Keratinocyte (primary cell): ENCODE measurements at regions not wholly inside any gene's neighbourhood (a gene's known extent, or its start where the extent isn't known, plus 50 kb on each side); places are given as distances from the start of the nearest gene placed in this dataset.

Source experiments
- DNase-seq: peaks from one replicate; pipeline ENCODE4 v3.0.0-alpha.2; 2011; ENCODE audit warnings: low read depth, missing footprints, low spot score
- FAIRE-seq: peaks from 2 replicates; lab custom pipeline; 2011; peaks lifted over from hg19 to GRCh38; lab: Jason Lieb, UNC
- H2AFZ ChIP-seq: 2 replicates; pipeline ENCODE4 v1.6.0; 2012; ENCODE audit warnings: low read length, control low read depth, inconsistent platforms; ENCODE audit not compliant: control insufficient read depth
- H3K27ac ChIP-seq: 2 replicates; pipeline ENCODE4 v1.5.1; 2011; ENCODE audit warnings: low read length; ENCODE audit not compliant: control insufficient read depth, insufficient read depth
- H3K27me3 ChIP-seq: 3 replicates; pipeline ENCODE4 v1.6.0; 2011; ENCODE audit warnings: low read length; ENCODE audit not compliant: control insufficient read depth, insufficient read depth; ENCODE audit errors: extremely low read depth
- H3K36me3 ChIP-seq, 2 experiments: 2 replicates in 1 of 2; 3 replicates in 1 of 2; pipeline ENCODE4 v1.5.1; 2011; ENCODE audit warnings: low read length in 2 of 2, mild to moderate bottlenecking in 1 of 2; ENCODE audit not compliant: control insufficient read depth in 2 of 2, insufficient read depth in 2 of 2; ENCODE audit errors: extremely low read depth in 1 of 2
- H3K4me1 ChIP-seq: 3 replicates; pipeline ENCODE4 v1.5.1; 2011; ENCODE audit warnings: low read length; ENCODE audit not compliant: control insufficient read depth, insufficient read depth; ENCODE audit errors: extremely low read depth
- H3K4me2 ChIP-seq: 3 replicates; pipeline ENCODE4 v1.6.0; 2011; ENCODE audit warnings: low read depth, low read length; ENCODE audit not compliant: control insufficient read depth, insufficient read depth; ENCODE audit errors: extremely low read depth
- H3K4me3 ChIP-seq, 3 experiments: fragments of 200-600 bp in 1 of 3; sonication (generic) in 1 of 3; 2 replicates in 2 of 3; 3 replicates in 1 of 3; pipeline ENCODE4 v1.5.1; 2011 to 2016; ENCODE audit warnings: low read length in 3 of 3, mild to moderate bottlenecking in 3 of 3, control low read depth in 2 of 3, inconsistent platforms in 1 of 3, low read depth in 1 of 3, mixed read lengths in 1 of 3, mixed run types in 1 of 3, moderate library complexity in 1 of 3; ENCODE audit not compliant: control insufficient read depth in 2 of 3, insufficient read depth in 2 of 3; ENCODE audit errors: extremely low read depth in 1 of 3
- H3K79me2 ChIP-seq: 2 replicates; pipeline ENCODE4 v1.6.0; 2012; ENCODE audit warnings: low read length; ENCODE audit not compliant: control insufficient read depth, insufficient read depth
- H3K9ac ChIP-seq: 3 replicates; pipeline ENCODE4 v1.6.0; 2011; ENCODE audit warnings: low read length; ENCODE audit not compliant: control insufficient read depth, insufficient read depth; ENCODE audit errors: extremely low read depth
- H3K9me1 ChIP-seq: 3 replicates; pipeline ENCODE4 v1.6.0; 2011; ENCODE audit warnings: low read length; ENCODE audit not compliant: control insufficient read depth, insufficient read depth; ENCODE audit errors: extremely low read depth
- H3K9me3 ChIP-seq: 2 replicates; pipeline ENCODE4 v1.5.1; 2012; ENCODE audit warnings: low read depth, low read length; ENCODE audit not compliant: control insufficient read depth
- H4K20me1 ChIP-seq: 3 replicates; pipeline ENCODE4 v1.6.0; 2011; ENCODE audit warnings: low read length; ENCODE audit not compliant: control insufficient read depth, insufficient read depth; ENCODE audit errors: extremely low read depth
- CTCF ChIP-seq, 3 experiments: IDR thresholded peaks in 1 of 3; conservative IDR thresholded peaks in 1 of 3; optimal IDR thresholded peaks in 1 of 3; 2 replicates in 2 of 3; 3 replicates in 1 of 3; pipeline versions ENCODE3 to v1.5.1; 2011; ENCODE audit warnings: low read length in 3 of 3, mild to moderate bottlenecking in 3 of 3, moderate library complexity in 2 of 3, control low read depth in 1 of 3, inconsistent platforms in 1 of 3; ENCODE audit not compliant: insufficient read depth in 2 of 3; ENCODE audit errors: extremely low read depth in 1 of 3
- EZH2 ChIP-seq: IDR thresholded peaks from one replicate; pipeline ENCODE4 v1.6.1; 2012; ENCODE audit warnings: inconsistent platforms, mild to moderate bottlenecking, low read length, moderate library complexity
- dilution Hi-C: fragments of 300-500 bp; cut with MboI; formaldehyde crosslinking; loops from one replicate; pipeline ENCODE4 v1.7.0; 2020; ENCODE audit warnings: low sequenced_read_pairs; ENCODE audit not compliant: extremely low pct_ligation_motif_present

DNA sequence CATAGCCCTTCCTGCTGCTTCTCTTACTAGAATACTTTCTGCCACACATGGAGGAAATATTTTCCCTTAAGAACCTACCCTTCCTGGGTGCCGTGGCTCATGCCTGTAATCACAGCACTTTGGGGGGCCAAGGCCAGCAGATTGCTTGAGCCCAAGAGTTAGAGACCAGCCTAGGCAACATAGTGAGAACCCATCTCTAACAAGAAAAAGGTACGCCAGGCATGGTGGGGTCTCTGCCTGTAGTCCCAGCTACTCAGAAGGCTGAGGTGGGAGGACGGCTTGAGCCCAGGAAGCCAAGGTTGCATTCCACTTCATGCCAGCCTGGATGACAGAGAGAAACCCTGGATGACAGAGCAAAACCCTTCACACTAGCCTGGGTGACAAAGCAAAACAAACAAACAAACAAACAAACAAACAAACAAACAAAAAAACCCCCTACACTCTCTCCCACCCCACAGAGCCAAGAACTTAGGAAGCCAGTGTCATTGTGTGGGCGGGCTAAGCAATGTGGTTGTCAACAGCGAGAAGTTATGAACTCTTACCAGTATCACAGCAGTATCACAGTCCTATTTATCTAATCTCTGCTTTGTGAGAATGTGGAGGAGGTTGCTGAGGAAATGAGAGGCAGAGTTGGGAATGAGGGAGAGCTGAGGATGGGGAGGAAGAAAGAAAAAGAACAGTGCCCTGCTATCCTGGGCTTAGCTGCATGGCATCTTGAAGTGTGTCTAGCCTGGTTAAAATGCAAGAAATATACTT is 53.8 kb upstream of the CLEC14A start:
- Histone ChIP-seq H3K4me1 (no peaks in the 10 kb centered on the region), H3K4me3 (no peak overlapping the region), H4K20me1 (no peaks in the 10 kb centered on the region), H2AFZ (no peak overlapping the region), H3K36me3 (no peaks in the 10 kb centered on the region), H3K4me2 (no peak overlapping the region), H3K79me2 (no peaks in the 10 kb centered on the region), H3K9me1 (no peaks in the 10 kb centered on the region), H3K9ac (no peak overlapping the region), H3K27me3 (no peaks in the 10 kb centered on the region), H3K27ac (no peak overlapping the region), H3K9me3 (no peaks in the 10 kb centered on the region)
- no peak for TF ChIP-seq CTCF (optimal IDR thresholded peaks at IDR 0.05 in 1 of 3, IDR thresholded peaks at IDR 0.05 in 1 of 3, conservative IDR thresholded peaks at IDR 0.05 in 1 of 3; ENCODE audit: extremely low read depth in 1 of 3, insufficient read depth in 2 of 3, low read length in 3 of 3)
- no peak for TF ChIP-seq EZH2
- FAIRE-seq = no peak
- dilution Hi-C loops = no loop called here
- DNase-seq = no peak
